ENCODE measurements at regions not wholly inside any gene's neighbourhood (a gene's known extent, or its start where the extent isn't known, plus 50 kb on each side); places are given as distances from the start of the nearest gene placed in this dataset.

- no peak for TF ChIP-seq CTCF (IDR thresholded peaks at IDR 0.05)
These were observed 250.1 kb upstream of the CDH5 start for GRCh38 chr16:66116163-66117002.

GRCh38 chr16:66115373-66115772 lies 251.1 kb upstream of the CDH5 start:
- TF ChIP-seq CTCF (IDR thresholded peaks at IDR 0.05): peak; percentile 24; the same call in 1 of the 2 replicates

DNA sequence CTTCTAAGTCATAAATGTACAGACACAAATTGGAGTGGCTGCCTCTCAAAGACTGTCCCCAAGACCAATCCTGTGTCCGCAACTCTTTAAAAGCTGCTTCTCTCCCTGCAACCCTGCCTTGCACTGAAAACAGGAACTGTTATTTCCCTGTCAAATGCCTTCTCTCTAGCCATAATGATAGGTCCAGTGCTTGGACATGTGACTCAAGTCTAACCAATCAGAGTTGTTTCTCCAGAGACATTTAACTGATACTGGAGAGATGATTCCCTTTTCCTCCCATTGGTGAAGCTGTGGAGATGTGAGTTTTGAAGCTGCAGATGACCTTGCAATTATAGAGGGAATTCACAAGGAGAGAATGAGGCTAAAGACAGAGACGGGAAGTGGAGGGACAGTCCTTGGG lies 253.3 kb upstream of the CDH5 start:
- TF ChIP-seq CTCF (IDR thresholded peaks at IDR 0.05): no peak

DNA sequence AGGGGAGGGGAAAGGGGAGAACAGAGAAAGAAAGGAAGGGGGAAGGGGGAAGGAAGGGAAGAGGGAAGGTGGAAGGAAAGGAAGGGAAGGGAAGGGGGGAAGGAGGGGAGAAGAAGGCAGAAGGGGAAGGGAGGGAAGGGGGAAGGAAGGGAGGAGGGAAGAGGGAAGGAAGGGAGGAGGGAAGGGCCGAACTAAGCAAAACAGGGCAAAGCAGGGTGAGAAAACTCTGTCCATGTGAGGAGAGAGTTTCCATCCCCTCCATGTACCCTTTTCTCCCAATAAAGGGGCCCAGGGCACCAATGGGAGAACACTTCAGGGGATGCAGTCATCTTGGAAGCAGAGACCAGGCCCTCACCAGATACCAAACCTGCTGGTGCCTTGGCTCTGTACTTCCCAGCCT lies 256.8 kb upstream of the CDH5 start:
- no peak for TF ChIP-seq CTCF (IDR thresholded peaks at IDR 0.05)

DNA sequence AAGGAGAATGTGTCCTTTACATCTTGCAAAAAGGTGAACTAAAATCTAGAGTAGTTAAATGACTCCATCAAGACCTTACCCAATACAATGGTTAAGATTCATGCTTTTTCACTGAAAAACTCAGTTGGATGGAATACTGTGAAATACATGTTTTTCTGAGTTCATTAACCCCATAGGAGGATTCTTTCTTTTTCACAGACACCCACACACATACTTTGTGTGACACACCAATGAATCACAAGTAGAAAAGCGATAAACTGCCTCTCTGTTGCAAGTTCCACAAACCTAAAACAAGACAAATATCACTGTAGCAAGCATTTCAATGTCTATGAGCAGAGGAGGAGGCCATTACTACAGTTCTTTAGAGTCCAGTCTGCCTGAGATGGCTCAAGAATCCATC lies 258.8 kb upstream of the CDH5 start:
- no peak for TF ChIP-seq CTCF (IDR thresholded peaks at IDR 0.05)

DNA sequence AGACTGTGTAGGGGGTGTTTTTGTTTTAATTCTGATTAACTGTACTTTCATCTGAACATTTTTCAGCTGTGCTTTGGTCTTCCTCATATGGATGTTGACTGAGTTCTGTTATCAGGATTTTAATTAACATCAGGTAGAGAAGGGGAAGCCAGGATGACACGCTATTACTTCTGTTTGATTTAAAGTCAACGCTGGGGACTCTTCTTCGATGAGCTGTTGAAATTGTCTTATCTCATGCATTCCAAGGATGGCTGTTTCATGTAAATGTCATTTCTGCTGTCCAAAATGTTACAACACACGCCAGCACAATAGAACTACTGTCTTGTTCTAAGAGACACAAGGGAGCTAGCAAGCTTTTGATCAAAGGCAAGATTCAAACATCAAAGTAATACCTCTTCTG lies 263.3 kb upstream of the CDH5 start:
- TF ChIP-seq CTCF (IDR thresholded peaks at IDR 0.05): no peak

GRCh38 chr16:66099306-66099705 lies 267.2 kb upstream of the CDH5 start:
- TF ChIP-seq CTCF (IDR thresholded peaks at IDR 0.05): no peak

DNA sequence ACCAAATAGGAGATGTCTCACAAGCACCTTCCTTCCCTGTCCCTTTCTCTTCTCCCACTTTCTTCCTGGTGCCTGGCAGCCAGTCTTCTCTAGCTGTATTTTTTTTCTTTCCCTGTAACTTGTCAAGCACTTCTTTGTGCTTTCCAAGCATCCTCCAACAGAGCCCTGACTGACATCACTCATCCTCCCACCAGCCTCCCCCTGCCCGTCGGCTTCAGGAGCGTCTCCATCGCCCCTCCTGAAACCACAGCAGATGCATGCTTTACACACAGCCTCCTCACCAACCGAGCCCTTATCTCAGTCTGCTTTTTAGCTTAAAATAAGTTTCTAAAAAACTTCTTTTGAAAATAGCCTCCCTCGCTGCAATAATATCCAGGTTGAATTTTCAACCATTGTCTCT lies 268.7 kb upstream of the CDH5 start:
- no peak for TF ChIP-seq CTCF (IDR thresholded peaks at IDR 0.05)
